H1 (cell line): ENCODE measurements at regions not wholly inside any gene's neighbourhood (a gene's known extent, or its start where the extent isn't known, plus 50 kb on each side); places are given as distances from the start of the nearest gene placed in this dataset.

Source experiments
- TAF1 ChIP-seq: IDR thresholded peaks from 2 replicates; pipeline ENCODE4 v1.6.1; 2011; ENCODE audit warnings: mild to moderate bottlenecking, low read depth, low read length

- TF ChIP-seq TAF1 = no peak
Measured at GRCh38 chr22:49562685-49563249, 264.9 kb downstream of the BRD1 start (continued).
